Loucy (cell line): ENCODE measurements at regions not wholly inside any gene's neighbourhood (a gene's known extent, or its start where the extent isn't known, plus 50 kb on each side); places are given as distances from the start of the nearest gene placed in this dataset.

ENCODE experiments used
- H2AFZ ChIP-seq: fragments of 200-600 bp; sonication (generic); 2 replicates; pipeline ENCODE4 v1.6.0; 2016; ENCODE audit warnings: antibody characterized with exemption, mild to moderate bottlenecking, low read length, moderate library complexity
- H3F3A ChIP-seq: fragments of 200-600 bp; 2 replicates; pipeline ENCODE4 v1.6.0; 2016; ENCODE audit warnings: antibody characterized with exemption, low read depth, mild to moderate bottlenecking
- H3K27me3 ChIP-seq: fragments of 200-600 bp; sonication (generic); 2 replicates; pipeline ENCODE4 v1.6.1; 2014; ENCODE audit warnings: low read length, mild to moderate bottlenecking; ENCODE audit not compliant: insufficient read depth, poor library complexity, severe bottlenecking
- H3K36me3 ChIP-seq: fragments of 200-600 bp; sonication (generic); 2 replicates; pipeline ENCODE4 v1.6.1; 2016; ENCODE audit warnings: low read length; ENCODE audit not compliant: insufficient read depth
- H3K4me1 ChIP-seq: fragments of 200-600 bp; sonication (generic); 2 replicates; pipeline ENCODE4 v1.5.1; 2014; ENCODE audit warnings: low read length, mild to moderate bottlenecking; ENCODE audit not compliant: insufficient read depth, poor library complexity, severe bottlenecking
- H3K4me2 ChIP-seq: fragments of 200-600 bp; sonication (generic); 2 replicates; pipeline ENCODE4 v1.6.0; 2014; ENCODE audit warnings: antibody characterized with exemption, low read length, low read depth, mild to moderate bottlenecking; ENCODE audit not compliant: poor library complexity, severe bottlenecking
- H3K4me3 ChIP-seq: fragments of 200-600 bp; sonication (generic); 2 replicates; pipeline ENCODE4 v1.5.1; 2014; ENCODE audit warnings: low read length, mild to moderate bottlenecking, mixed read lengths; ENCODE audit not compliant: poor library complexity, severe bottlenecking
- H3K79me2 ChIP-seq: fragments of 200-600 bp; sonication (generic); 2 replicates; pipeline ENCODE4 v1.6.1; 2014; ENCODE audit warnings: low read length; ENCODE audit not compliant: insufficient read depth
- H3K9ac ChIP-seq: fragments of 200-600 bp; sonication (generic); 2 replicates; pipeline ENCODE4 v1.6.0; 2014; ENCODE audit warnings: mild to moderate bottlenecking, low read depth, low read length, moderate library complexity; ENCODE audit not compliant: poor library complexity, severe bottlenecking
- H3K9me2 ChIP-seq: fragments of 200-600 bp; sonication (generic); replicated peaks from 2 replicates; pipeline ENCODE4 v1.6.1; 2016; ENCODE audit warnings: low read depth, low read length, mixed read lengths
- H3K9me3 ChIP-seq: fragments of 200-600 bp; sonication (generic); 2 replicates; pipeline ENCODE4 v1.6.1; 2014; ENCODE audit warnings: mild to moderate bottlenecking, antibody characterized with exemption, low read length, low read depth; ENCODE audit not compliant: insufficient read depth
- H4K20me1 ChIP-seq: fragments of 200-600 bp; sonication (generic); 2 replicates; pipeline ENCODE4 v1.6.0; 2014; ENCODE audit warnings: antibody characterized with exemption, low read length, mild to moderate bottlenecking; ENCODE audit not compliant: insufficient read depth, poor library complexity, severe bottlenecking
- EZH2phosphoT487 ChIP-seq: fragments of 200-600 bp; IDR thresholded peaks from 2 replicates; pipeline ENCODE4 v1.6.1; 2018; ENCODE audit warnings: antibody characterized with exemption, mild to moderate bottlenecking, moderate library complexity, borderline replicate concordance
- TF ChIP-seq, protein P1 (sequence below): fragments of 200-600 bp; sonication (generic); conservative IDR thresholded peaks from 2 replicates; pipeline ENCODE4 v1.5.1; 2014; ENCODE audit warnings: mild to moderate bottlenecking, antibody characterized with exemption, low read length

DNA sequence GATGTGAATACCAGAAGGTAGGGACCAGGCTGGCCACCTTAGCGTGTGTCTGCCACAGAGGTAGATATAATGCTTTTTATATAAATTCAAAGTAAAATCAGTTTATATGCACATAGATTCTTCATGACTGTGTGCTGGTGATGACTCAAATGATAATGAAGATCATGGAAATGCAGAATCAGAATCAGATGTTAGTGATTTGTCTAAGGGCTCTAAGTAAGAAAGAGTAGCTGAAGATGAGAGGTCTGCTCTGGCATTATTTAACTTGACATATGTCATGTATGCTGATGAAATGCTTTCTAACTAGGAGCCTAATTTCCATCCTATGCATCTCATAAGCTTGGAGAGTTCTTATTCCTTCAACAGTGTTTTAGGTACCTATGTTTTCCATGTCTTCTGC lies 50.3 kb upstream of the DPH6 start:
- H4K20me1 ChIP-seq = no peaks in the 10 kb centered on the region
- no peak for TF ChIP-seq EZH2phosphoT487
- TF ChIP-seq, protein P1, sequence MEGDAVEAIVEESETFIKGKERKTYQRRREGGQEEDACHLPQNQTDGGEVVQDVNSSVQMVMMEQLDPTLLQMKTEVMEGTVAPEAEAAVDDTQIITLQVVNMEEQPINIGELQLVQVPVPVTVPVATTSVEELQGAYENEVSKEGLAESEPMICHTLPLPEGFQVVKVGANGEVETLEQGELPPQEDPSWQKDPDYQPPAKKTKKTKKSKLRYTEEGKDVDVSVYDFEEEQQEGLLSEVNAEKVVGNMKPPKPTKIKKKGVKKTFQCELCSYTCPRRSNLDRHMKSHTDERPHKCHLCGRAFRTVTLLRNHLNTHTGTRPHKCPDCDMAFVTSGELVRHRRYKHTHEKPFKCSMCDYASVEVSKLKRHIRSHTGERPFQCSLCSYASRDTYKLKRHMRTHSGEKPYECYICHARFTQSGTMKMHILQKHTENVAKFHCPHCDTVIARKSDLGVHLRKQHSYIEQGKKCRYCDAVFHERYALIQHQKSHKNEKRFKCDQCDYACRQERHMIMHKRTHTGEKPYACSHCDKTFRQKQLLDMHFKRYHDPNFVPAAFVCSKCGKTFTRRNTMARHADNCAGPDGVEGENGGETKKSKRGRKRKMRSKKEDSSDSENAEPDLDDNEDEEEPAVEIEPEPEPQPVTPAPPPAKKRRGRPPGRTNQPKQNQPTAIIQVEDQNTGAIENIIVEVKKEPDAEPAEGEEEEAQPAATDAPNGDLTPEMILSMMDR = no peak

DNA sequence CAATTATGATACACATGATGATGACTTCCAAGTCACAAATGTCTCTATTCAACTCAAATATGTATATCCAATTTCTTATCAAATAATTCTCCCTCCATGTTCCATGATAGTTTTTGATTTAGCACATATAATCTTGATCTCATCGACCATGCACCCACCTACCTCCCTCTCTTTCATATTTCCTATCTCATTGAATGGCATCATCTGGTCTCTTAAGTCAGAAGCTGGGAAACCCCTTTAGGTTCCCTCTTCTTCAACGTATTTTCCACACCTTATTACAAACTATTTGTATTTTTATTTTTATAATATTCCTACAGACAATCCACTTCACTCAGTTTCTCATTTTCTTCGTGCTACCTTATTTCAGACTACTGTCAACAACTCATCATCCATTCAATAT lies 56.9 kb upstream of the DPH6 start:
- Histone ChIP-seq H2AFZ (no peak overlapping the region), H3K4me1 (no peaks in the 10 kb centered on the region), H3K79me2 (no peaks in the 10 kb centered on the region), H3K4me3 (no peak overlapping the region), H3K36me3 (no peaks in the 10 kb centered on the region), H3K27me3 (no peaks in the 10 kb centered on the region), H4K20me1 (no peaks in the 10 kb centered on the region), H3K9me3 (no peaks in the 10 kb centered on the region), H3K9me2 (0 out of 2 replicates have a peak, but pooled peaks cover 3% of the 10 kb centered on the region), H3K9ac (no peak overlapping the region), H3F3A (no peaks in the 10 kb centered on the region), H3K4me2 (no peak overlapping the region)
- TF ChIP-seq EZH2phosphoT487 = no peak
- TF ChIP-seq, protein P1 = no peak

More for the DNA sequence above, 50.3 kb upstream of the DPH6 start:
- Histone ChIP-seq H3K27me3 (no peaks in the 10 kb centered on the region), H3K4me2 (no peak overlapping the region), H2AFZ (no peak overlapping the region), H3K9me3 (no peaks in the 10 kb centered on the region), H3K36me3 (no peaks in the 10 kb centered on the region), H3K79me2 (no peaks in the 10 kb centered on the region), H3K4me3 (no peak overlapping the region), H3K4me1 (no peaks in the 10 kb centered on the region), H3F3A (no peaks in the 10 kb centered on the region), H3K9me2 (no peaks in the 10 kb centered on the region), H3K9ac (no peak overlapping the region)

DNA sequence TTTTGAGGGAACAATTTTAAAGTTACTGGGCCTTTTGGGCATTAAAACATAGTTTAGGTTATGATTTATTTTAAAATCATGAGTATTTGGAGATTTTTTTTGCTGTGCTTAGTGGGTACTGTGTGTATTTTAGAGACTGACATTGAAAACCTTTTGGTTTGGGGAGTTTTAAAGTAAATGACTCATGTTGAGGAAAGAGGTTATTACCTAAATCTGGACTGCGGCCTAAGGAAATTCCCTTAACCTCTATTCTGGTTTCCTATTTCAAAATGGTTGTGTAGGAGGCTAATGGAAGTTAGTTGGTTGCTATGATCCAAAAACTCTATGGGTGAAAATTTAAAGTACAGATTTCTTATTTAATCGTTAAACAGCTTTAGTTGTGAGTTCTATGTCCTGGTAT lies 57.3 kb upstream of the DPH6 start:
- H3K9me3 ChIP-seq = no peaks in the 10 kb centered on the region
- H3F3A ChIP-seq = no peaks in the 10 kb centered on the region
- no peaks in the 10 kb centered on the region for H4K20me1 ChIP-seq
- H3K4me2 ChIP-seq = no peak overlapping the region
- no peak overlapping the region for H2AFZ ChIP-seq
- H3K4me1 ChIP-seq = no peaks in the 10 kb centered on the region
- no peaks in the 10 kb centered on the region for H3K79me2 ChIP-seq
- H3K9me2 ChIP-seq = 0 out of 2 replicates have a peak, but pooled peaks cover 3% of the 10 kb centered on the region
- TF ChIP-seq EZH2phosphoT487 = no peak
- TF ChIP-seq, protein P1 = no peak
- H3K27me3 ChIP-seq = no peaks in the 10 kb centered on the region
- no peak overlapping the region for H3K4me3 ChIP-seq
- H3K9ac ChIP-seq = no peak overlapping the region
- no peaks in the 10 kb centered on the region for H3K36me3 ChIP-seq
